Uterus (tissue), 2 donors: ENCODE measurements at regions not wholly inside any gene's neighbourhood (a gene's known extent, or its start where the extent isn't known, plus 50 kb on each side); places are given as distances from the start of the nearest gene placed in this dataset.

Experiments used
- POLR2A ChIP-seq, 2 donors: fragments of 450-650 bp; IDR thresholded peaks; one replicate each; pipeline ENCODE4 v1.6.1; 2016; ENCODE audit warnings: antibody characterized with exemption in 2 of 2, mild to moderate bottlenecking in 1 of 2, moderate library complexity in 1 of 2
- TF ChIP-seq, protein P1 (sequence below), 4 experiments: fragments of 200-600 bp in 2 of 4; fragments of 450-650 bp in 2 of 4; sonication (generic) in 2 of 4; IDR thresholded peaks; one replicate each; pipeline ENCODE4 v1.5.1; 2016 to 2019; ENCODE audit warnings: antibody characterized with exemption in 4 of 4, mild to moderate bottlenecking in 2 of 4, moderate library complexity in 1 of 4

DNA sequence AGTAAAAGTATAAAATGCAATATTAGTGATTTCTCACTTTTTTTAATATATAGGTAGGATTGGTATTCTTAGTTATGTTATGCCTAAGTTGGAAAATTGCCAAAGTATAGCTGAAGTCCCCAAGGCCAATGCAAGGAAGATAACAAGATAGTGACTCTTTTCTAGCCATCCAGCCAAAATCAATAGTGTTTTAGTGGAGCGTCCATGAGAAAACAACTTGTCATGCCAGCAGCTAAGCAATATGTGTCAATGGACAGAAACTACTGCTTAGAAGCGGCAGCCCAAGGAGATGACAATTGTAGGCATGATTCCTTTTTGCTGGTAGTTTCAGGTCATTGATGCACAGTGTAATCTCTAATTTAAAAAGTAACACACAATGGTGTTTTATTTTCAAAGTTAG is 1444.6 kb downstream of the SUCLG1 start:
- TF ChIP-seq, protein P1, sequence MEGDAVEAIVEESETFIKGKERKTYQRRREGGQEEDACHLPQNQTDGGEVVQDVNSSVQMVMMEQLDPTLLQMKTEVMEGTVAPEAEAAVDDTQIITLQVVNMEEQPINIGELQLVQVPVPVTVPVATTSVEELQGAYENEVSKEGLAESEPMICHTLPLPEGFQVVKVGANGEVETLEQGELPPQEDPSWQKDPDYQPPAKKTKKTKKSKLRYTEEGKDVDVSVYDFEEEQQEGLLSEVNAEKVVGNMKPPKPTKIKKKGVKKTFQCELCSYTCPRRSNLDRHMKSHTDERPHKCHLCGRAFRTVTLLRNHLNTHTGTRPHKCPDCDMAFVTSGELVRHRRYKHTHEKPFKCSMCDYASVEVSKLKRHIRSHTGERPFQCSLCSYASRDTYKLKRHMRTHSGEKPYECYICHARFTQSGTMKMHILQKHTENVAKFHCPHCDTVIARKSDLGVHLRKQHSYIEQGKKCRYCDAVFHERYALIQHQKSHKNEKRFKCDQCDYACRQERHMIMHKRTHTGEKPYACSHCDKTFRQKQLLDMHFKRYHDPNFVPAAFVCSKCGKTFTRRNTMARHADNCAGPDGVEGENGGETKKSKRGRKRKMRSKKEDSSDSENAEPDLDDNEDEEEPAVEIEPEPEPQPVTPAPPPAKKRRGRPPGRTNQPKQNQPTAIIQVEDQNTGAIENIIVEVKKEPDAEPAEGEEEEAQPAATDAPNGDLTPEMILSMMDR (IDR thresholded peaks at IDR 0.05): no peak
- TF ChIP-seq POLR2A (IDR thresholded peaks at IDR 0.05): no peak
